ENCODE measurements at regions not wholly inside any gene's neighbourhood (a gene's known extent, or its start where the extent isn't known, plus 50 kb on each side); places are given as distances from the start of the nearest gene placed in this dataset.

GRCh38 chr4:10182446-10183424 is 66.1 kb upstream of the WDR1 start:
- H3K4me1 ChIP-seq (ENCODE audit: low read length), result peaks cover 5% of the 10 kb centered on the region; the same call in 1 of the 2 replicates
- H2AFZ ChIP-seq (ENCODE audit: low read length), result no peak overlapping the region
- H4K20me1 ChIP-seq (ENCODE audit: insufficient read depth, low read length), result no peaks in the 10 kb centered on the region
- no peaks in the 10 kb centered on the region for H3K27me3 ChIP-seq (replicated peaks; ENCODE audit: insufficient read depth, low read length)
- no peak overlapping the region for H3K27ac ChIP-seq (ENCODE audit: low read length)
- DNase-seq, result no peak
- H3K4me2 ChIP-seq (ENCODE audit: low read depth, low read length), result no peak overlapping the region
- H3K9ac ChIP-seq (ENCODE audit: low read length), result no peak overlapping the region
- H3F3A ChIP-seq (ENCODE audit: insufficient read depth, low read length), result no peaks in the 10 kb centered on the region
- no peaks in the 10 kb centered on the region for H3K9me2 ChIP-seq (replicated peaks; ENCODE audit: insufficient read depth, low read length)
- no peaks in the 10 kb centered on the region for H3K79me2 ChIP-seq (ENCODE audit: low read length)
- H3K4me3 ChIP-seq (ENCODE audit: low read length), result no peak overlapping the region
- no peaks in the 10 kb centered on the region for H3K36me3 ChIP-seq (replicated peaks; ENCODE audit: insufficient read depth, low read length)
- no peak for TF ChIP-seq EZH2phosphoT487 (IDR thresholded peaks at IDR 0.05; ENCODE audit: low read length)
- TF ChIP-seq EZH2 (optimal IDR thresholded peaks at IDR 0.05; ENCODE audit: low read depth, low read length), result no peak
- TF ChIP-seq CTCF (IDR thresholded peaks at IDR 0.05; ENCODE audit: low read length), result no peak
- H3K9me3 ChIP-seq (replicated peaks; ENCODE audit: insufficient read depth, low read length), result no peaks in the 10 kb centered on the region

- no peak overlapping the region for H3K9ac ChIP-seq (ENCODE audit: low read length)
- peaks cover 5% of the 10 kb centered on the region; the same call in 1 of the 2 replicates for H3K4me1 ChIP-seq (ENCODE audit: low read length)
- H3K36me3 ChIP-seq (replicated peaks; ENCODE audit: insufficient read depth, low read length), result no peaks in the 10 kb centered on the region
- H3K9me3 ChIP-seq (replicated peaks; ENCODE audit: insufficient read depth, low read length), result no peaks in the 10 kb centered on the region
- TF ChIP-seq EZH2phosphoT487 (IDR thresholded peaks at IDR 0.05; ENCODE audit: low read length), result no peak
- TF ChIP-seq EZH2 (optimal IDR thresholded peaks at IDR 0.05; ENCODE audit: low read depth, low read length), result no peak
- no peak for TF ChIP-seq CTCF (IDR thresholded peaks at IDR 0.05; ENCODE audit: low read length)
- H3K4me3 ChIP-seq (ENCODE audit: low read length), result no peak overlapping the region
- no peaks in the 10 kb centered on the region for H3K27me3 ChIP-seq (replicated peaks; ENCODE audit: insufficient read depth, low read length)
- no peak overlapping the region for H3K27ac ChIP-seq (ENCODE audit: low read length)
- no peak for DNase-seq
- no peak overlapping the region for H3K4me2 ChIP-seq (ENCODE audit: low read depth, low read length)
- H3F3A ChIP-seq (ENCODE audit: insufficient read depth, low read length), result no peaks in the 10 kb centered on the region
- H3K9me2 ChIP-seq (replicated peaks; ENCODE audit: insufficient read depth, low read length), result no peaks in the 10 kb centered on the region
- H2AFZ ChIP-seq (ENCODE audit: low read length), result no peak overlapping the region
- H3K79me2 ChIP-seq (ENCODE audit: low read length), result no peaks in the 10 kb centered on the region
- no peaks in the 10 kb centered on the region for H4K20me1 ChIP-seq (ENCODE audit: insufficient read depth, low read length)
Measured at GRCh38 chr4:10181745-10182445, 65.3 kb upstream of the WDR1 start.

- no peaks in the 10 kb centered on the region for H3K79me2 ChIP-seq (ENCODE audit: low read length)
- DNase-seq, result peak; percentile 37
- H2AFZ ChIP-seq (ENCODE audit: low read length), result peak overlapping the region; percentile 26; the same call in 1 of the 2 replicates
- no peaks in the 10 kb centered on the region for H3K27me3 ChIP-seq (replicated peaks; ENCODE audit: insufficient read depth, low read length)
- no peaks in the 10 kb centered on the region for H3F3A ChIP-seq (ENCODE audit: insufficient read depth, low read length)
- H3K9ac ChIP-seq (ENCODE audit: low read length), result no peak overlapping the region
- no peak overlapping the region for H3K27ac ChIP-seq (ENCODE audit: low read length)
- H3K4me2 ChIP-seq (ENCODE audit: low read depth, low read length), result no peak overlapping the region
- no peaks in the 10 kb centered on the region for H3K9me3 ChIP-seq (replicated peaks; ENCODE audit: insufficient read depth, low read length)
- no peaks in the 10 kb centered on the region for H3K36me3 ChIP-seq (replicated peaks; ENCODE audit: insufficient read depth, low read length)
- no peak overlapping the region for H3K4me3 ChIP-seq (ENCODE audit: low read length)
- H3K9me2 ChIP-seq (replicated peaks; ENCODE audit: insufficient read depth, low read length), result no peaks in the 10 kb centered on the region
- peaks cover 5% of the 10 kb centered on the region; the same call in 1 of the 2 replicates for H3K4me1 ChIP-seq (ENCODE audit: low read length)
- H4K20me1 ChIP-seq (ENCODE audit: insufficient read depth, low read length), result no peaks in the 10 kb centered on the region
- TF ChIP-seq EZH2 (optimal IDR thresholded peaks at IDR 0.05; ENCODE audit: low read depth, low read length) (no peak), CTCF (IDR thresholded peaks at IDR 0.05; ENCODE audit: low read length) (no peak), EZH2phosphoT487 (IDR thresholded peaks at IDR 0.05; ENCODE audit: low read length) (no peak)
Measured at GRCh38 chr4:10180927-10181744, 64.5 kb upstream of the WDR1 start.
